Spleen (tissue), 11 donors: ENCODE measurements at regions not wholly inside any gene's neighbourhood (a gene's known extent, or its start where the extent isn't known, plus 50 kb on each side); places are given as distances from the start of the nearest gene placed in this dataset.

Experiments
- DNase-seq: peaks from one replicate; pipeline ENCODE4 v3.0.0-alpha.2; 2020
- H3K27ac ChIP-seq, 8 donors: fragments of 200-600 bp; sonication (generic) in 7 of 8; 1 replicate in 4 of 8; 2 replicates in 4 of 8; pipeline versions ENCODE4 v1.5.0 to v1.8.0; 2016 to 2021; ENCODE audit warnings: inconsistent platforms in 4 of 8, mild to moderate bottlenecking in 4 of 8, moderate library complexity in 1 of 8
- H3K27me3 ChIP-seq, 7 donors: fragments of 200-600 bp; sonication (generic) in 6 of 7; replicated peaks in 1 of 7; 1 replicate in 4 of 7; 2 replicates in 3 of 7; pipeline versions ENCODE4 v1.5.0 to v1.8.0; 2016 to 2021; ENCODE audit warnings: inconsistent platforms in 3 of 7, mild to moderate bottlenecking in 1 of 7
- H3K36me3 ChIP-seq, 6 donors: fragments of 200-600 bp; sonication (generic) in 5 of 6; 1 replicate in 4 of 6; 2 replicates in 2 of 6; pipeline versions ENCODE4 v1.5.0 to v1.8.0; 2016 to 2021; ENCODE audit warnings: inconsistent platforms in 2 of 6
- H3K4me1 ChIP-seq, 6 donors: fragments of 200-600 bp; sonication (generic) in 5 of 6; 1 replicate in 3 of 6; 2 replicates in 3 of 6; pipeline versions ENCODE4 v1.5.0 to v1.8.0; 2016 to 2021; ENCODE audit warnings: inconsistent platforms in 3 of 6
- H3K4me3 ChIP-seq, 8 donors: fragments of 200-600 bp; sonication (generic) in 7 of 8; 1 replicate in 4 of 8; 2 replicates in 4 of 8; pipeline versions ENCODE4 v1.5.0 to v1.8.0; 2016 to 2021; ENCODE audit warnings: inconsistent platforms in 4 of 8, mild to moderate bottlenecking in 4 of 8, moderate library complexity in 2 of 8
- H3K9me3 ChIP-seq, 8 donors: fragments of 200-600 bp; sonication (generic) in 7 of 8; 1 replicate in 4 of 8; 2 replicates in 4 of 8; pipeline versions ENCODE4 v1.5.0 to v1.8.0; 2016 to 2021; ENCODE audit warnings: inconsistent platforms in 4 of 8
- CTCF ChIP-seq, 11 experiments: fragments of 200-600 bp in 7 of 11; fragments of 450-650 bp in 4 of 11; sonication (generic) in 4 of 11; IDR thresholded peaks in 8 of 11; conservative IDR thresholded peaks in 3 of 11; 1 replicate in 7 of 11; 2 replicates in 4 of 11; pipeline versions ENCODE4 v1.4.0 to v1.8.0; 2016 to 2021; ENCODE audit warnings: antibody characterized with exemption in 11 of 11, inconsistent platforms in 4 of 11, mild to moderate bottlenecking in 1 of 11
- POLR2A ChIP-seq, 3 donors: fragments of 450-650 bp; IDR thresholded peaks; one replicate each; pipeline ENCODE4 v1.5.1; 2017; ENCODE audit warnings: antibody characterized with exemption in 3 of 3, mild to moderate bottlenecking in 1 of 3
- POLR2AphosphoS5 ChIP-seq, 3 donors: sonication (generic); formaldehyde crosslinking; IDR thresholded peaks; one replicate each; pipeline ENCODE4 v1.5.1; 2017; ENCODE audit warnings: antibody characterized with exemption in 3 of 3
- WGBS, 5 donors: extraction: QIAGEN DNeasy Blood & Tissue Kit in 3 of 5; methylation state at CpG; one replicate each; pipeline versions ENCODE4 v1.1.5 to v1.1.7; 2013 to 2018; 5-methylcytosine and 5-hydroxymethylcytosine counted together
- intact Hi-C: fragments of 100-400 bp; cut with DNase I; formaldehyde crosslinking; loops from one replicate; pipeline ENCODE4 v1.15.0; 2023; ENCODE audit warnings: low total_unique reads
- donor health status: healthy with polysubstance abuse.
- donor health status: DM: no; HTN: no; CAD: no; lungs with moderate emphysema.
- donor health status: DM: no; HTN: no; CAD: no.
- donor health status: Bipolar disorder and iron deficiency.
- donor health status: healthy.
- donor health status: DM: no; HTN: no; CAD: no.
- donor health status: DM: yes; HTN: yes; CAD: no.

DNA sequence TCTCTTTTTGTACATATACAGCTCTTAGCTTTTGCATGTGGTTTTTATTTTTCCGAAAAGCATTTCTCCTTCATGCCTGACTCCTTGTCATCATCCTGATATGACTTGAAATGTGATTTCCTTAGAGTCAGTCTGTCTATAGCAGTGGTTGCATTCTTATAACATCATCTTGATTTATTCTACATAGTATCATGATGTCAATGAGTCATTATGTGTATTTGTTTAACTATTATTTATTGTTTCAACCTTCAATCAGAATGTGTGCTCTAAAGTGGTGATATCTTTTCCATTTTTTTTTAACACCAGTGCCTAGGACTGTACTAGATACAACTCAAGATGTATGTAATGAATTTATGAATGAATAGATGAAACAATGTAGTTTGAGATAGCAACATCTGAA, 354.9 kb upstream of the CDH8 start:
- Histone ChIP-seq H3K36me3 (no peaks in the 10 kb centered on the region), H3K4me1 (no peaks in the 10 kb centered on the region), H3K4me3 (no peak overlapping the region), H3K27ac (no peak overlapping the region), H3K9me3 (peaks cover 0 to 31% (median 1%) of the 10 kb centered on the region in 8 donors), H3K27me3 (no peaks in the 10 kb centered on the region)
- intact Hi-C loops: no loop called here
- WGBS, 5 donors: 75 to 87% (median 81%) methylated on average over 1 of the region's 1 CpG
- no peak for TF ChIP-seq POLR2A (IDR thresholded peaks at IDR 0.05)
- TF ChIP-seq CTCF (IDR thresholded peaks at IDR 0.05 in 8 of 11, conservative IDR thresholded peaks at IDR 0.05 in 3 of 11): no peak
- no peak for TF ChIP-seq POLR2AphosphoS5 (IDR thresholded peaks at IDR 0.05)
- no peak for DNase-seq

DNA sequence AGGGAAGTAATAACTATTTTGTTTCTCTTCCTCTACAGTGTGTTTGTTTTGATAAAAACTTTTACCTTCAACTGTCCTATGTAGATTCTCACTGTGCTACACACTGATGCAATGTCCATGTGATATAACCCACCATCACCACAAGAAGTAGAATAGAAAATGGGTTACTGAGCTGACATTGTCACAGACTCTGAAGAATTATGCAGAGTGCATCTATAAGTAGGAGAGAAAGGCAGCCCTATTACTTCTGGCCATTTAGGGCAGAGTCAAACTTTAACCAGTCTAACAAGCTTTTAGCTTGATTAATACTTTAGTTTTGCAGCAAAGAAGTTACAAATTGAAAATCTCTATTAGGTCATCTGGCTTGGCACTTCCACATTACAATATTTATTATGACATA, 354.0 kb upstream of the CDH8 start:
- H3K4me3 ChIP-seq: no peak overlapping the region
- no peak for DNase-seq
- intact Hi-C loops: no loop called here
- no peaks in the 10 kb centered on the region for H3K36me3 ChIP-seq
- H3K4me1 ChIP-seq: no peaks in the 10 kb centered on the region
- no peaks in the 10 kb centered on the region for H3K27me3 ChIP-seq
- TF ChIP-seq POLR2AphosphoS5 (IDR thresholded peaks at IDR 0.05) (no peak), POLR2A (IDR thresholded peaks at IDR 0.05) (no peak), CTCF (IDR thresholded peaks at IDR 0.05 in 8 of 11, conservative IDR thresholded peaks at IDR 0.05 in 3 of 11) (no peak)
- H3K9me3 ChIP-seq: peaks cover 0 to 31% (median 1%) of the 10 kb centered on the region in 8 donors
- H3K27ac ChIP-seq: no peak overlapping the region

- peaks cover 0 to 11% (median 0%) of the 10 kb centered on the region in 8 donors for H3K9me3 ChIP-seq
- H3K27ac ChIP-seq: no peak overlapping the region
- TF ChIP-seq CTCF (IDR thresholded peaks at IDR 0.05 in 8 of 11, conservative IDR thresholded peaks at IDR 0.05 in 3 of 11) (no peak), POLR2AphosphoS5 (IDR thresholded peaks at IDR 0.05) (no peak)
- WGBS, 5 donors: 75 to 84% (median 79%) methylated on average over 5 of the region's 5 CpGs
- no peak overlapping the region for H3K4me3 ChIP-seq
- H3K36me3 ChIP-seq: no peaks in the 10 kb centered on the region
- H3K27me3 ChIP-seq: no peaks in the 10 kb centered on the region
- DNase-seq: no peak
- no peaks in the 10 kb centered on the region for H3K4me1 ChIP-seq
- intact Hi-C loops: no loop called here
Observed at GRCh38 chr16:62386411-62386810, 350.2 kb upstream of the CDH8 start.

DNA sequence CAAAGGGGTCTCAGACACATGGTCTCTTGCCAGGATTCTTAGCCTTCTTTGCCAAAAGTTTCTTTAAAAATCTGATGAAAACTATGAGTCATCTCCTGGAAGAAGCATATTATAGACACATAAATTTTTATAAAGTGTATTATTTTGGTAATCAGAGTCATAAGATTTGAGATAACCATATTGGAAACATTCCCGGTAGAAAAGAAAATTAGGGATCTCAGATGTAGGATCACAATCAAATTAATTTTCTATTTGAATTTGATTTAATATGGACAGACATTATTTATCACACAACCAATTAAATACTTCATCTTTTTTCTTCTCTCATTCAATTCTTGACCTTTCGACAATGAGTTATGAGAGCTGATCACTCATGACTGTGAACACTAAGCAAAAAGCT, 347.7 kb upstream of the CDH8 start:
- intact Hi-C loops: no loop called here
- H3K27me3 ChIP-seq: no peaks in the 10 kb centered on the region
- H3K9me3 ChIP-seq: peaks cover 0 to 6% (median 0%) of the 10 kb centered on the region in 8 donors
- WGBS, 5 donors: 84 to 91% (median 89%) methylated on average over 2 of the region's 2 CpGs
- DNase-seq: no peak
- H3K27ac ChIP-seq: no peak overlapping the region
- TF ChIP-seq POLR2AphosphoS5 (IDR thresholded peaks at IDR 0.05): no peak
- no peaks in the 10 kb centered on the region for H3K4me1 ChIP-seq
- no peak overlapping the region for H3K4me3 ChIP-seq
- H3K36me3 ChIP-seq: no peaks in the 10 kb centered on the region

GRCh38 chr16:62370445-62370844, 334.2 kb upstream of the CDH8 start:
- H3K36me3 ChIP-seq: no peaks in the 10 kb centered on the region
- H3K27me3 ChIP-seq: no peaks in the 10 kb centered on the region
- TF ChIP-seq POLR2A (IDR thresholded peaks at IDR 0.05) (no peak), POLR2AphosphoS5 (IDR thresholded peaks at IDR 0.05) (no peak), CTCF (IDR thresholded peaks at IDR 0.05 in 8 of 11, conservative IDR thresholded peaks at IDR 0.05 in 3 of 11) (no peak)
- no peak for DNase-seq
- no peaks in the 10 kb centered on the region for H3K4me1 ChIP-seq
- H3K4me3 ChIP-seq: no peak overlapping the region
- intact Hi-C loops: no loop called here
- H3K27ac ChIP-seq: no peak overlapping the region
- WGBS, 5 donors: 81 to 92% (median 82%) methylated on average over 3 of the region's 3 CpGs
- H3K9me3 ChIP-seq: peaks cover 0 to 15% (median 5%) of the 10 kb centered on the region in 8 donors
